ENCODE measurements at regions not wholly inside any gene's neighbourhood (a gene's known extent, or its start where the extent isn't known, plus 50 kb on each side); places are given as distances from the start of the nearest gene placed in this dataset.

GRCh38 chr16:50446861-50447260 lies 78.1 kb upstream of the BRD7 start:
- no peak overlapping the region for H3K27ac ChIP-seq (ENCODE audit: low read depth in 1 of 2, low read length in 1 of 2)
- DNase-seq, result no peak
- H3K4me1 ChIP-seq (ENCODE audit: control insufficient read depth in 5 of 5, insufficient read depth in 5 of 5, low read length in 5 of 5), result no peaks in the 10 kb centered on the region
- TF ChIP-seq CTCF (IDR thresholded peaks at IDR 0.05; ENCODE audit: control extremely low read depth, extremely low read depth), result no peak
- no peaks in the 10 kb centered on the region for H3K27me3 ChIP-seq (ENCODE audit: control insufficient read depth in 3 of 3, insufficient read depth in 3 of 3, low read length in 2 of 3)
- peaks cover 0 to 9% (median 1%) of the 10 kb centered on the region in 4 donors for H3K9me3 ChIP-seq (ENCODE audit: control insufficient read depth in 4 of 4, insufficient read depth in 3 of 4, low read length in 3 of 4)
- 90 to 95% methylated on average over 4 of the region's 4 CpGs for WGBS, 2 donors
- H3K4me3 ChIP-seq, result no peak overlapping the region
- no peaks in the 10 kb centered on the region for H3K36me3 ChIP-seq (ENCODE audit: control insufficient read depth in 4 of 4, insufficient read depth in 4 of 4, low read length in 4 of 4)
- ATAC-seq (ENCODE audit: insufficient read depth, low FRiP score), result no peak
- H3K9ac ChIP-seq (ENCODE audit: insufficient read depth in 1 of 2, low read length in 2 of 2), result no peak overlapping the region

GRCh38 chr16:50445621-50446555 lies 77.1 kb upstream of the BRD7 start:
- Histone ChIP-seq H3K36me3 (ENCODE audit: control insufficient read depth in 4 of 4, insufficient read depth in 4 of 4, low read length in 4 of 4) (no peaks in the 10 kb centered on the region), H3K9me3 (ENCODE audit: control insufficient read depth in 4 of 4, insufficient read depth in 3 of 4, low read length in 3 of 4) (peaks cover 0 to 18% (median 2%) of the 10 kb centered on the region in 4 donors), H3K27ac (ENCODE audit: low read depth in 1 of 2, low read length in 1 of 2) (no peak overlapping the region), H3K4me3 (no peak overlapping the region), H3K9ac (ENCODE audit: insufficient read depth in 1 of 2, low read length in 2 of 2) (no peak overlapping the region), H3K4me1 (ENCODE audit: control insufficient read depth in 5 of 5, insufficient read depth in 5 of 5, low read length in 5 of 5) (no peaks in the 10 kb centered on the region), H3K27me3 (ENCODE audit: control insufficient read depth in 3 of 3, insufficient read depth in 3 of 3, low read length in 2 of 3) (no peaks in the 10 kb centered on the region)
- no peak for DNase-seq
- TF ChIP-seq CTCF (IDR thresholded peaks at IDR 0.05; ENCODE audit: control extremely low read depth, extremely low read depth), result no peak
- ATAC-seq (ENCODE audit: insufficient read depth, low FRiP score), result no peak
- WGBS, 2 donors, result 63 to 69% methylated on average over 19 of the region's 19 CpGs

GRCh38 chr16:50444526-50444925 lies 75.7 kb upstream of the BRD7 start:
- ATAC-seq (ENCODE audit: insufficient read depth, low FRiP score) (no peak), DNase-seq (no peak)
- H3K27ac ChIP-seq (ENCODE audit: low read depth in 1 of 2, low read length in 1 of 2), result no peak overlapping the region
- no peaks in the 10 kb centered on the region for H3K27me3 ChIP-seq (ENCODE audit: control insufficient read depth in 3 of 3, insufficient read depth in 3 of 3, low read length in 2 of 3)
- no peak overlapping the region for H3K4me3 ChIP-seq
- peaks cover 0 to 26% (median 3%) of the 10 kb centered on the region in 4 donors for H3K9me3 ChIP-seq (ENCODE audit: control insufficient read depth in 4 of 4, insufficient read depth in 3 of 4, low read length in 3 of 4)
- H3K36me3 ChIP-seq (ENCODE audit: control insufficient read depth in 4 of 4, insufficient read depth in 4 of 4, low read length in 4 of 4), result no peaks in the 10 kb centered on the region
- no peak overlapping the region for H3K9ac ChIP-seq (ENCODE audit: insufficient read depth in 1 of 2, low read length in 2 of 2)
- H3K4me1 ChIP-seq (ENCODE audit: control insufficient read depth in 5 of 5, insufficient read depth in 5 of 5, low read length in 5 of 5), result no peaks in the 10 kb centered on the region
- 60 to 81% methylated on average over 1 of the region's 1 CpG for WGBS, 2 donors
- no peak for TF ChIP-seq CTCF (IDR thresholded peaks at IDR 0.05; ENCODE audit: control extremely low read depth, extremely low read depth)
